ENCODE measurements at regions not wholly inside any gene's neighbourhood (a gene's known extent, or its start where the extent isn't known, plus 50 kb on each side); places are given as distances from the start of the nearest gene placed in this dataset.

DNA sequence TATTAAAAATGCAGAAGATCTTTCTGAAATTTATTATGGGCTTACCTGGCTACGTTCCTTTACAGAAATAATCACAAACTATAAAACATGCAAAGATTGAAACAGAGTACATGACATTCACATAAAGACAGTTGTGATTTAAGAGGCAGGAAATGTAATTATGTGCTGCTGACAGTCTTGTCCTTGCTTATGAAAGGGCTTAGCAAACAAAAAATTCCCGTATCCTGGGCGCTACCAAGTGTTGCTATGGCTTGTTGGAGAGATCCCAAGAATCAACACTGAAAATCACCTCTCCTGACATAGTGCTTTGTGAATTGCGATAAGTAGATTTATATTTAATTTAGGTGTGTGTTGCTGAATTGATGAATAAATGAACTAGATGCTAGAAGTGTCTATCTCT, 352.5 kb upstream of the C9orf72 start:
- H2AK9ac ChIP-seq (replicated peaks; ENCODE audit: low read depth, low read length, poor library complexity): no peak overlapping the region
- POLR2A ChIA-PET (ENCODE audit: unreplicated experiment): no interaction called here
- H2BK5ac ChIP-seq (ENCODE audit: low read depth, low read length, poor library complexity, severe bottlenecking): no peak overlapping the region
- ATAC-seq (ENCODE audit: low read depth) (no peak), DNase-seq (no peak)
- H3K56ac ChIP-seq (ENCODE audit: extremely low read depth, insufficient read depth, low read length): no peak overlapping the region
- H3K27me3 ChIP-seq (ENCODE audit: control insufficient read depth, insufficient read depth, low read length): no peaks in the 10 kb centered on the region
- no peak overlapping the region for H3K14ac ChIP-seq (replicated peaks; ENCODE audit: low read depth, low read length)
- H3K23ac ChIP-seq (ENCODE audit: low read depth, low read length): no peak overlapping the region
- no peak overlapping the region for H3K4me2 ChIP-seq (ENCODE audit: low read depth, low read length)
- H4K91ac ChIP-seq (ENCODE audit: insufficient read depth, low read depth, low read length): no peak overlapping the region
- no peak overlapping the region for H4K5ac ChIP-seq (ENCODE audit: low read depth, low read length)
- no TSS peak for BruUV-seq (replicated peaks)
- no peaks in the 10 kb centered on the region for H3K36me3 ChIP-seq (ENCODE audit: control insufficient read depth, insufficient read depth, low read length)
- intact Hi-C loops (cut with micrococcal nuclease): no loop called here
- CTCF ChIA-PET: no interaction called here
- no peak overlapping the region for H4K8ac ChIP-seq (ENCODE audit: low read depth in 2 of 2, low read length in 2 of 2)
- no peaks in the 10 kb centered on the region for H4K20me1 ChIP-seq (ENCODE audit: insufficient read depth, low read length)
- no peak overlapping the region for H2AFZ ChIP-seq (replicated peaks; ENCODE audit: low read length, poor library complexity)
- no CpG with 5 or more reads among the region's 4 CpGs for WGBS, 2 experiments (ENCODE audit: extremely low coverage in 2 of 2, insufficient read length in 1 of 2)
- H3K9me3 ChIP-seq (ENCODE audit: control insufficient read depth, insufficient read depth, low read length): no peaks in the 10 kb centered on the region
- no peaks in the 10 kb centered on the region for H3K79me1 ChIP-seq (ENCODE audit: low read depth in 1 of 2, low read length in 2 of 2)
- in situ Hi-C loops (cut with MboI; ENCODE audit: low sequenced_read_pairs): no loop called here
- H2BK15ac ChIP-seq (ENCODE audit: low read depth, low read length): no peak overlapping the region
- no peak for TF ChIP-seq CEBPB (IDR thresholded peaks at IDR 0.05; ENCODE audit: low read depth, low read length)
- TF ChIP-seq, protein P1, sequence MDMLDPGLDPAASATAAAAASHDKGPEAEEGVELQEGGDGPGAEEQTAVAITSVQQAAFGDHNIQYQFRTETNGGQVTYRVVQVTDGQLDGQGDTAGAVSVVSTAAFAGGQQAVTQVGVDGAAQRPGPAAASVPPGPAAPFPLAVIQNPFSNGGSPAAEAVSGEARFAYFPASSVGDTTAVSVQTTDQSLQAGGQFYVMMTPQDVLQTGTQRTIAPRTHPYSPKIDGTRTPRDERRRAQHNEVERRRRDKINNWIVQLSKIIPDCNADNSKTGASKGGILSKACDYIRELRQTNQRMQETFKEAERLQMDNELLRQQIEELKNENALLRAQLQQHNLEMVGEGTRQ (IDR thresholded peaks at IDR 0.05; ENCODE audit: low read depth, low read length): no peak
- TF ChIP-seq MAFK (IDR thresholded peaks at IDR 0.05; ENCODE audit: low read depth, low read length): no peak
- TF ChIP-seq NFE2L2 (IDR thresholded peaks at IDR 0.05; ENCODE audit: low read depth, low read length): no peak
- TF ChIP-seq, protein P2, sequence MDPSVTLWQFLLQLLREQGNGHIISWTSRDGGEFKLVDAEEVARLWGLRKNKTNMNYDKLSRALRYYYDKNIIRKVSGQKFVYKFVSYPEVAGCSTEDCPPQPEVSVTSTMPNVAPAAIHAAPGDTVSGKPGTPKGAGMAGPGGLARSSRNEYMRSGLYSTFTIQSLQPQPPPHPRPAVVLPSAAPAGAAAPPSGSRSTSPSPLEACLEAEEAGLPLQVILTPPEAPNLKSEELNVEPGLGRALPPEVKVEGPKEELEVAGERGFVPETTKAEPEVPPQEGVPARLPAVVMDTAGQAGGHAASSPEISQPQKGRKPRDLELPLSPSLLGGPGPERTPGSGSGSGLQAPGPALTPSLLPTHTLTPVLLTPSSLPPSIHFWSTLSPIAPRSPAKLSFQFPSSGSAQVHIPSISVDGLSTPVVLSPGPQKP (IDR thresholded peaks at IDR 0.05; ENCODE audit: borderline replicate concordance, low read depth, low read length): no peak
- no peak for TF ChIP-seq BHLHE40 (IDR thresholded peaks at IDR 0.05; ENCODE audit: low read depth, low read length)
- no peak for TF ChIP-seq MAZ (IDR thresholded peaks at IDR 0.05; ENCODE audit: borderline replicate concordance, low read depth, low read length)
- no peaks in the 10 kb centered on the region for H3K9me1 ChIP-seq (ENCODE audit: insufficient read depth, low read length)
- no peak overlapping the region for H3K4ac ChIP-seq (ENCODE audit: low read depth, low read length)
- dilution Hi-C loops (cut with HindIII; ENCODE audit: low sequenced_read_pairs, unreplicated experiment): no loop called here
- no peak overlapping the region for H3K4me3 ChIP-seq (ENCODE audit: insufficient read depth, low read depth, low read length)
- H3K4me1 ChIP-seq (ENCODE audit: control insufficient read depth, insufficient read depth, low read length): no peaks in the 10 kb centered on the region
- no peak overlapping the region for H3K27ac ChIP-seq (ENCODE audit: insufficient read depth, low read length)
- no peak overlapping the region for H3K9ac ChIP-seq (ENCODE audit: low read depth, low read length)
- no peak overlapping the region for H3K18ac ChIP-seq (ENCODE audit: low read depth, low read length)
- H2BK20ac ChIP-seq (ENCODE audit: low read depth, low read length): no peak overlapping the region
- H2AK5ac ChIP-seq (ENCODE audit: low read depth, low read length): no peak overlapping the region
- H2BK120ac ChIP-seq (ENCODE audit: low read depth, low read length): no peak overlapping the region
